Stimulated activated CD4-positive, alpha-beta T cell treated with anti-CD3 and anti-CD28 coated beads, Interleukin-1b, Interleukin-23, amount 100 ng/mL, for 4 hours (primary cell): ENCODE measurements at regions not wholly inside any gene's neighbourhood (a gene's known extent, or its start where the extent isn't known, plus 50 kb on each side); places are given as distances from the start of the nearest gene placed in this dataset.
"Not testable (repeated sequence)": the region's sequence is repeated elsewhere in the genome, so short reads cannot be mapped to it uniquely, and the experiment has no call there.

Source experiments
- DNase-seq, 2 donors: peaks; one replicate each; pipeline ENCODE4 v3.0.0-alpha.2; 2020; ENCODE audit warnings: low read depth in 2 of 2

GRCh38 chrX:63179852-63180251 is 171.3 kb downstream of the SPIN4 start:
- not testable (repeated sequence) for DNase-seq

- DNase-seq: not testable (repeated sequence)
These were observed 174.6 kb downstream of the SPIN4 start for GRCh38 chrX:63176578-63176977.

GRCh38 chrX:63173841-63174718 is 177.1 kb downstream of the SPIN4 start:
- DNase-seq: not testable (repeated sequence)

- not testable (repeated sequence) for DNase-seq
These were observed 181.7 kb downstream of the SPIN4 start for GRCh38 chrX:63169416-63169815.

- DNase-seq: not testable (repeated sequence)
These were observed 182.2 kb downstream of the SPIN4 start for GRCh38 chrX:63168949-63169348.

GRCh38 chrX:63167002-63167401 is 184.1 kb downstream of the SPIN4 start:
- not testable (repeated sequence) for DNase-seq

- not testable (repeated sequence) for DNase-seq
These were observed 190.1 kb downstream of the SPIN4 start for GRCh38 chrX:63160994-63161393.

GRCh38 chrX:63160340-63160739 is 190.8 kb downstream of the SPIN4 start:
- DNase-seq: not testable (repeated sequence)

GRCh38 chrX:63145526-63145925 is 205.6 kb downstream of the SPIN4 start:
- not testable (repeated sequence) for DNase-seq

GRCh38 chrX:63142588-63142987 is 208.5 kb downstream of the SPIN4 start:
- DNase-seq: not testable (repeated sequence)

GRCh38 chrX:63135859-63136258 is 215.3 kb downstream of the SPIN4 start:
- DNase-seq: not testable (repeated sequence)

GRCh38 chrX:63128509-63128908 is 222.6 kb downstream of the SPIN4 start:
- DNase-seq: no peak

- no peak for DNase-seq
These were observed 235.9 kb downstream of the SPIN4 start for GRCh38 chrX:63115196-63115595.

GRCh38 chrX:63101879-63102620 is 249.1 kb downstream of the SPIN4 start:
- no peak for DNase-seq

- DNase-seq: no peak
These were observed 292.9 kb downstream of the SPIN4 start for GRCh38 chrX:63058204-63058603.

- no peak for DNase-seq
These were observed 300.9 kb downstream of the SPIN4 start for GRCh38 chrX:63050225-63050624.

- DNase-seq: no peak
These were observed 318.3 kb downstream of the SPIN4 start for GRCh38 chrX:63032811-63033210.

- DNase-seq: no peak
These were observed 337.6 kb downstream of the SPIN4 start for GRCh38 chrX:63013549-63013948.

GRCh38 chrX:63012574-63012973 is 338.6 kb downstream of the SPIN4 start:
- DNase-seq: no peak

GRCh38 chrX:63000196-63000595 is 350.9 kb downstream of the SPIN4 start:
- DNase-seq: not testable (repeated sequence)
